ENCODE measurements at regions not wholly inside any gene's neighbourhood (a gene's known extent, or its start where the extent isn't known, plus 50 kb on each side); places are given as distances from the start of the nearest gene placed in this dataset.

DNA sequence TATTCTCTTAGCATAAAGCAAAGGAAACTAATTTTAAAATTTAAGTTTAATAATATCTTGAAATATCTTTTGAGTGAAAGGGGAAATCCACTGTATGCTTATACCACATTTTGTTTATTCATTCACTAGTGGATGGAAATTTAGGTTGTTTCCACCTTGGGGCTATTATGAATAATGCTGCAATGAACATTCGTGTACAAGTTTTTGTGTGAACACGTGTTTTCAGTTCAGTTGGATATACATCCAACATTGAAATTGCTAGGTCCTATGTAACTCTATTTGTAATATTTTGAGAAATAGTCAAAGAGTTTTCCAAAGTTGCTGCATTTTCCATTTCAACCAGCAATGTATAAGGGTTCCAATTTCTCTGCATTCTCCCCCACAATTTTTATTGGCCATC lies 83.7 kb upstream of the ETV6 start:
- no peak for ATAC-seq (ENCODE audit: low FRiP score in 2 of 2)
- Histone ChIP-seq H3K27me3 (no peaks in the 10 kb centered on the region), H3K27ac (no peak overlapping the region), H3K4me1 (no peaks in the 10 kb centered on the region), H3K4me3 (no peak overlapping the region), H3K36me3 (no peaks in the 10 kb centered on the region), H3K9me3 (no peaks in the 10 kb centered on the region)
- no peak for DNase-seq
- 83 to 84% methylated on average over 2 of the region's 2 CpGs for WGBS, 2 donors
- TF ChIP-seq, protein P1, sequence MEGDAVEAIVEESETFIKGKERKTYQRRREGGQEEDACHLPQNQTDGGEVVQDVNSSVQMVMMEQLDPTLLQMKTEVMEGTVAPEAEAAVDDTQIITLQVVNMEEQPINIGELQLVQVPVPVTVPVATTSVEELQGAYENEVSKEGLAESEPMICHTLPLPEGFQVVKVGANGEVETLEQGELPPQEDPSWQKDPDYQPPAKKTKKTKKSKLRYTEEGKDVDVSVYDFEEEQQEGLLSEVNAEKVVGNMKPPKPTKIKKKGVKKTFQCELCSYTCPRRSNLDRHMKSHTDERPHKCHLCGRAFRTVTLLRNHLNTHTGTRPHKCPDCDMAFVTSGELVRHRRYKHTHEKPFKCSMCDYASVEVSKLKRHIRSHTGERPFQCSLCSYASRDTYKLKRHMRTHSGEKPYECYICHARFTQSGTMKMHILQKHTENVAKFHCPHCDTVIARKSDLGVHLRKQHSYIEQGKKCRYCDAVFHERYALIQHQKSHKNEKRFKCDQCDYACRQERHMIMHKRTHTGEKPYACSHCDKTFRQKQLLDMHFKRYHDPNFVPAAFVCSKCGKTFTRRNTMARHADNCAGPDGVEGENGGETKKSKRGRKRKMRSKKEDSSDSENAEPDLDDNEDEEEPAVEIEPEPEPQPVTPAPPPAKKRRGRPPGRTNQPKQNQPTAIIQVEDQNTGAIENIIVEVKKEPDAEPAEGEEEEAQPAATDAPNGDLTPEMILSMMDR (IDR thresholded peaks at IDR 0.05): no peak
- TF ChIP-seq POLR2A (IDR thresholded peaks at IDR 0.05): no peak
- TF ChIP-seq EP300 (IDR thresholded peaks at IDR 0.05): no peak
- no peak for TF ChIP-seq POLR2AphosphoS5 (IDR thresholded peaks at IDR 0.05)

DNA sequence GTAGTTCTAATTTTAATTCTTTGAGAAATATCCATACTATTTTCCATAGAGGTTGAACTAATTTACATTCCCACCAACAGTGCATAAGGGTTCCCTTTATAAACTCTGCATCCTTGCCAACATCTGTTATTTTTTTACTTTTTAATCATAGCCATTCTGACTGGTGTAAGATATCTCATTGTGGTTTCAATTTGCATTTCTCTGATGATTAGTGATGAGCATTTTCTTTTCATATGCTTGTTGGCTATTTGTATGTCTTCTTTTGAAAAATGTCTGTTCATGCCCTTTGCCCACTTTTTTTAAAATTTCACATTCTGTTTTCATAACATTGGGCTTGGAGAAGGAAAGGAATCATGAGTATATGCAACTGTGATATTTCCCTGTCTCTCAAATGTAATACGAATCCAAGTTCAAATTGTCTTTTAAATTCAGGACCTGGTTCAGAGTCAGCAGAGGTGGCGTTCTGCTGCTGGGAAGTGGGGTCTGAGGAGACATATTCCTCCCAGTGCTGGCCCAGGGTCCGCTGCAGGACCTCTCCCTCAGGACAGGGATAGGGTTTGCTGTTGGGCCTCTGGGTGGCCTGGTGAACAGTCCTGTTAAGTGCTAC lies 81.2 kb upstream of the ETV6 start:
- Histone ChIP-seq H3K36me3 (no peaks in the 10 kb centered on the region), H3K4me1 (no peaks in the 10 kb centered on the region), H3K27me3 (no peaks in the 10 kb centered on the region), H3K4me3 (no peak overlapping the region), H3K9me3 (no peaks in the 10 kb centered on the region), H3K27ac (no peak overlapping the region)
- DNase-seq (no peak), ATAC-seq (ENCODE audit: low FRiP score in 2 of 2) (no peak)
- TF ChIP-seq EP300 (IDR thresholded peaks at IDR 0.05) (no peak), POLR2AphosphoS5 (IDR thresholded peaks at IDR 0.05) (no peak), POLR2A (IDR thresholded peaks at IDR 0.05) (no peak)
- TF ChIP-seq, protein P1 (IDR thresholded peaks at IDR 0.05): no peak
- WGBS, 2 donors: 92 to 98% methylated on average over 3 of the region's 3 CpGs

DNA sequence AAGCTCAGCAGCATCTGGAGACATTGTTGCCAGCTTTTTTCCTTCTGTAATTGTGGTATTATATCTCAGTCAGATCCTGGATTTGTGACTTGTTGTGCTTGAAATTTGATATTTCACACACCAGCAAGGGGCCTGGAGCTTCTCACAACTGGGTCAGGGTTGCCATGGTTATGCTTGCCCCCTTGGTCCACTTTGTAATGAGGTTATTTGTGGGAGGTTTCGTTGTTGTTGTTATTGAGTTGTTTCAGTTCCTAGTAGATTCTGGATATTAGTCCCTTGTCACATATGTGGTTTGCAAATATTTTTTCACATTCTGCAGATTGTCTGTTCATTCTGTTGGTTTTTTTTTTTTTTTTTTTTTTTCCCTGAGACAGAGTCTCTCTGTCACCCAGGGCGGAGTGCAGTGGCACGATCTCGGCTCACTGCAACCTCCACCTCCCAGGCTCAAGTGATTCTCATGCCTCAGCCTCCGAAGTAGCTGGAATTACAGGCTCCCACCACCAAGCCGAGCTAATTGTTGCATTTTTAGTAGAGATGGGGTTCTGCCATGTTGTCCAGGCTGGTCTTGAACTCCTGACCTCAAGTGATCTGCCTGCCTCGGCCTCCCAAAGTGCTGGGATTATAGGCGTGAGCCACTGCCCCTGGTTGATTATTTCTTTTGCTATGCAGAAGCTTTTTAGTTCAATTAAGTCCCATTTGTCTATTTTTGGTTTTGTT lies 80.6 kb upstream of the ETV6 start:
- ATAC-seq (ENCODE audit: low FRiP score in 2 of 2): no peak
- 90 to 91% methylated on average over 6 to 8 of the region's 8 CpGs for WGBS, 2 donors
- no peaks in the 10 kb centered on the region for H3K9me3 ChIP-seq

DNA sequence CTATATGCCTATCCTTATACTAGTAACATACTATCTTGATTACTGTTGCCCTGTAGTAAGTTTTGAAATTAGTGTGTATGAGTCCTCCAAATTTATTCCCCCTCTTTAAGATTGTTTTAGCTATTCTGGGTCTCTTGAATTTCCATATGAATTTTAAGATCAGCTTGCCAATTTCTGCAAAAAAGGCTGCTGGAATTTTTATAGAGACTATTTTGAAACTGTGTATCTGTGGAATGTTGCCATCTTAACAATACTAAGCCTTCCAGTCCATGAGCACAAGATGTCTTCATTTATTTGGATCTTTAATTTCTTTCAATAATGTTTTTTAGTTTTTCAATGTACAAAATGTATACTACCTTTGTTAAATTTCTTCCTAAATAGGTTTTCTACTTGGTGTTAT lies 79.8 kb upstream of the ETV6 start:
- ATAC-seq (ENCODE audit: low FRiP score in 2 of 2) (no peak), DNase-seq (no peak)
- no peak for TF ChIP-seq EP300 (IDR thresholded peaks at IDR 0.05)
- TF ChIP-seq, protein P1 (IDR thresholded peaks at IDR 0.05): no peak
- H3K4me1 ChIP-seq: no peaks in the 10 kb centered on the region
- no peak overlapping the region for H3K4me3 ChIP-seq
- H3K27me3 ChIP-seq: no peaks in the 10 kb centered on the region
- H3K27ac ChIP-seq: no peak overlapping the region
- H3K36me3 ChIP-seq: no peaks in the 10 kb centered on the region
- H3K9me3 ChIP-seq: no peaks in the 10 kb centered on the region

More for the DNA sequence above, 80.6 kb upstream of the ETV6 start:
- TF ChIP-seq, protein P1 (IDR thresholded peaks at IDR 0.05): no peak
- TF ChIP-seq EP300 (IDR thresholded peaks at IDR 0.05) (no peak), POLR2AphosphoS5 (IDR thresholded peaks at IDR 0.05) (no peak), POLR2A (IDR thresholded peaks at IDR 0.05) (no peak)
- no peaks in the 10 kb centered on the region for H3K4me1 ChIP-seq
- H3K27ac ChIP-seq: no peak overlapping the region
- no peak for DNase-seq
- H3K4me3 ChIP-seq: no peak overlapping the region
- H3K36me3 ChIP-seq: no peaks in the 10 kb centered on the region
- no peaks in the 10 kb centered on the region for H3K27me3 ChIP-seq

DNA sequence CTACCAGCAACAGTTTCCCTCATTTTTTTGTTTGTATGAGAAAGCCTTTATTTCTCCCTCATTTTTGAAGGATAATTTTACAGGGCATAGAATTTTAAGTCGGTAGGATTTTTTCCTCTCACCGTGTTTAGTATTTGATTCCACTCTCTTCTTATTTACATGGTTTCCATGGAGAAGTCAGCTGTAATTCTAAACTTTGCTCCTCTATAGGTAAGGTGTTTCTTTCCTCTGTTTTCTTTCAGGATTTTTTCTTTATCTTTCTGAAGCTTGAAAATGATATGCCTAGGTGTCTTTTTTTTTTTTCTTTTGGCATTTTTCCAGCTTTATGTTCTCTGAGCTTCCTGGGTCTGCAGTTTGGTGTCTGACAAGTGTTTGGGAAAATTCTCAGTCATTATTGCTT lies 75.6 kb upstream of the ETV6 start:
- WGBS, 2 donors: 94 to 95% methylated on average over 2 of the region's 2 CpGs
- ATAC-seq (ENCODE audit: low FRiP score in 2 of 2) (no peak), DNase-seq (no peak)
- H3K36me3 ChIP-seq: no peaks in the 10 kb centered on the region
- no peak overlapping the region for H3K4me3 ChIP-seq
- no peaks in the 10 kb centered on the region for H3K9me3 ChIP-seq
- no peak overlapping the region for H3K27ac ChIP-seq
- TF ChIP-seq EP300 (IDR thresholded peaks at IDR 0.05): no peak
- TF ChIP-seq POLR2AphosphoS5 (IDR thresholded peaks at IDR 0.05): no peak
- TF ChIP-seq POLR2A (IDR thresholded peaks at IDR 0.05): no peak
- TF ChIP-seq, protein P1 (IDR thresholded peaks at IDR 0.05): no peak
- no peaks in the 10 kb centered on the region for H3K4me1 ChIP-seq
- no peaks in the 10 kb centered on the region for H3K27me3 ChIP-seq

All from upper lobe of left lung (tissue), 6 donors.